Caki2 (cell line): ENCODE measurements at regions not wholly inside any gene's neighbourhood (a gene's known extent, or its start where the extent isn't known, plus 50 kb on each side); places are given as distances from the start of the nearest gene placed in this dataset.
A peak's percentile ranks its signal among the peaks of the same experiment; 100 is the strongest.

Experiments
- DNase-seq: peaks from one replicate; pipeline ENCODE4 v3.0.0-alpha.2; 2015; ENCODE audit warnings: low read depth
- in situ Hi-C: cut with HindIII; loops from 2 replicates; pipeline ENCODE4 v1.10.0; 2016; ENCODE audit warnings: low sequenced_read_pairs, low pct_unique_long_range_greater_than_20kb, mixed read lengths

DNA sequence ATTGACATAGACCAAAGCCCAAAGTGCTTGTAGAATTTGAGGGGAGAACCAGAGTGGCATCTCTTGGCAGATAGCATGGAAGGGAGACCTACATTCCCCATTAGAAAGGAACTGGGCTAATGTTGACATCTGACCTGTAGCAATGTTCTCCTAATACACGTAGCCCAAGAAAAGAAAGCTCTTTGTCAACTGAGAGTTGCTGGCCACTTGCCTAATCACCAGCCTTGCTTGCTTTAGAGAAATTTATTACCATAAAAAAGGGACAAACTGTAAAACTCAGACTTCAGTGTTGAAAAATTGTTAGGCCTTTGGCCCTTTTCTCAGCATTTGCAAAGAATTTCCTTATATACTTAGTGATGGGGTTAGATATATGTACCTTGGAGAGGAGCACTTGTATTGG is 777.5 kb downstream of the MAFB start:
- DNase-seq = no peak
- in situ Hi-C loops = no loop called here

DNA sequence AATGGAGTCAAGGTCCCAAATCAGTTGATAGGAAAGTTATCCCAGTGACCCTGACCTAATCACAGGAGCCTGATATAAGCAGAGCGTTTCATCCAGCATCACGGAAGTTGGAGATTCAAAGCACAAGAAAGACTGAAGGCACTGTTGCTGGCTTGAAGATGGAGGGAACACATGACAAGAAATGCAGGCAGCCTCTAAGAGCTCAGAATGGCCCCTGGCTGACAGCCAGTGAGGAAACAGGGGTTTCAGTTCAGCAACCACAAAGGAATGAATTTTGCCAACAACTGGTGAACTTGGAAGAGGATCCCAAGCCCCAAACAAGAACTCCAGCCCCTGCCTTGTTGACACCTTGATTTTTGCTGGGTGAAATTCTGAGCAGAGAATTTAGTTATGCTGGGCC is 778.5 kb downstream of the MAFB start:
- in situ Hi-C loops = no loop called here
- DNase-seq = no peak

DNA sequence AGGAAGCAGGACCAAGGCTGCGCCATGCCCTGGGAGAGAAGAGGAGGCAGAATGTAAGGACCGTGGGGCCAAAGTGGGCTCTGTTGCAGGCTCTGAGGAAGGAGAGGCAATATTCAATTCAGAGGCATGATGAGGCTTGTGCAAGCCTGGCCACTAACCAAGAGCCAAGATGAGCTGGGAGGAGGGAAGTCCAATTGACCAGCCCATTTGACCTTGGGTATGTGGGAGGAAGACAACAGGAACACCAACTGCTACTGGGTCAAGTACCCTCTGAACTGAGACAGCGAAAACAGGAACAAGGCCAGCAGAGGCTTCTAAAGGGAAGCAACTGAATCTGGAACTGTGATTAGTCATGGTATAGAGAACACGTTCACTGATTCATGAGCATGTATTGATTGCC is 779.6 kb downstream of the MAFB start:
- in situ Hi-C loops = no loop called here
- no peak for DNase-seq

DNA sequence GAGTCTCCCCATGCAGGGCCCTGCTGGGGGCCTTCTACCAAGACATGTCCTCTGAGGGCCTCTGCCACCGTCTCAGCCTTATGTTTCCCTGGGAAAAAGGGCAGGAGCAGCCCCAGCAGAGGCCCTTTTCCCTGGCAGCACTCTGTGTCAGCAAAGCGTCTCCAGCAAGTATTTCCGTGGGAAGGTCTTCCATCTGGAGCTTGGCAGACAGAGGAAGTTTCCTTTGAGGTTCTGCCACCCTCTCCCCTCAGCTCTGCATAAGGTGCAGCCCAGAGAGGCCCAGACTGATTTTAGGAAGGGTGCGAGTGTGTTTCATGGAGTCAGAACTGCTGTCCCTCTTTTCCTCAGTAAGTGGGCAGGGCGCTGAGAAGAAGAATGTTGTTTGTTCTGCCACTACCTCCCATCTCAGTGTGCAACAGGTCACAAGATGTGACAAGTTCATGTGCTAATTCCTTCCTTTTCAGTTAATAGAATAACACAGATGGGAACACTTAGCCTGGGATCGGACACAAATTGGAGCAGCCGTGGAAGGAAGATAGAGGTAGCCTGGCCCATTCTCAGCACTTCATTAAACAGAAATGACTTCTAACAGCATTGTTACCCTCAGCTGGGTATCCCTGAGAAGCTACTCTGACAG is 784.4 kb downstream of the MAFB start:
- no peak for DNase-seq
- in situ Hi-C loops = no loop called here

DNA sequence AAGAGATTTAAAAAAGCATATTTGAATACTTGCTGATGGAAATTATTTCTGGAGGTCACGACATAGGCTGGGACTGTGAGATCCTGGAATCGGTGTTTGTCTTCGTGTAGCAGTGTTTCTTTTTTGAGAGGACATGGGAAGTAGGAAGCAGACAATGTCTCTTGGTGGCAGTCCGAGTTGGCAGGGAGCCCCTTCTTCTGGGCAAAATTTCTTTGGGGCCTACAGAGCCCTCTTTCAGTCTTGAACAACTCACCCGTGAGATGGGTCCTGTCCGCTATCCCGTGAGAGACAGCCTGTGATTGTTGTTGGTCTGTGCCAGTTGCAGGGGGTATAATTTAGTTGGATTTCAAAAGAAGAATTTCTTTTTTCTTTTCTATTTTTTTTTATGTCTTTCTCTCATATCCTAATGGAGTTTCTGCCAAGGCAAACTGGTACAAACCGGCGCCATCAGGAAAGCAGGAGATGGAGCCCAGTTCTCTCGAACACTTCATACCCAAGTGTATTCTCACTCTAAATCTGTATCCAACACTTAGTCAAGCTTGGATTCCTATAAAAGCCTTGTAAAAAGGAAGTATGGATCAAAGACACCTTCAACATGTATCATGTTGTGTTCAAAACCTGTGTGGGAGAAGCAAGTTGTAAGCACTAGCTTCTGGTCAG is 785.1 kb downstream of the MAFB start:
- no peak for DNase-seq
- in situ Hi-C loops = no loop called here

DNA sequence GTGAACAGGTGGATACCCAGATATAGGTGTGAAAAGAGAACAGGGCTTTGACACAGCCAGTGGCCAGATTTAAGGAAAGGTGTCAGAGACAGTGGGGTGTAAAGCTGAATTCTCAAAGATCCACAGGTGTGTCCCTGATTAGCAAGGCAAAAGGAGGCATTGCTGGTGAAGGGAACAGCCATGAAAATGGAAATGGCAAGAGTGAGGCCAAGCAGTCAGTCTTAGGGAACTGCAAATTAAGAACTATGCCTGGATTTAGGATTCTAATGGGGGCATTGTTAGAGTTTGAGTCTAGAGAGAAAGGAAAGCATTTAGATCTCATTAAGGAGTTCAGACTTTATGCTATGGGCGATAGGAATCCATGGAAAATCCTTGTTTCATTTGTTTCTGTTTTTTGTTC is 789.2 kb downstream of the MAFB start:
- in situ Hi-C loops = no loop called here
- DNase-seq = no peak

DNA sequence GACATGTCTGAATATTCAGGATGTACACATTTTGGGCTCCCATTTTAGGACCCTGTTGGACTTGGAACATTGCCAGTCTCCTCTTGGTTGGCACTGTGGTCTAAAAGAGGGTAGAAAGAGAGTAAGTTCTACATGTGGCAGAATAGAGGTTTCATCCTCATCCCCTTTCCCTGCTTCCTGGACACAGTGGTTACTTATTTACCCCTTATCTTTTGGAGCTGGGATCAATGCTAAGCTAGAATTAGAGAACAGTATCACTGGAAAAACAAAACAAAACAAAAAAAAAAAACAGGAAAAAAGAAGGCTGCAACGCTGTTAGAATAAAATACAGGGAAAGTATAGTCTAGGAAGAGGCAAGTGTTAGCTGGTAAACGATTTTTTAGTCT is 790.6 kb downstream of the MAFB start:
- in situ Hi-C loops = no loop called here
- no peak for DNase-seq

DNA sequence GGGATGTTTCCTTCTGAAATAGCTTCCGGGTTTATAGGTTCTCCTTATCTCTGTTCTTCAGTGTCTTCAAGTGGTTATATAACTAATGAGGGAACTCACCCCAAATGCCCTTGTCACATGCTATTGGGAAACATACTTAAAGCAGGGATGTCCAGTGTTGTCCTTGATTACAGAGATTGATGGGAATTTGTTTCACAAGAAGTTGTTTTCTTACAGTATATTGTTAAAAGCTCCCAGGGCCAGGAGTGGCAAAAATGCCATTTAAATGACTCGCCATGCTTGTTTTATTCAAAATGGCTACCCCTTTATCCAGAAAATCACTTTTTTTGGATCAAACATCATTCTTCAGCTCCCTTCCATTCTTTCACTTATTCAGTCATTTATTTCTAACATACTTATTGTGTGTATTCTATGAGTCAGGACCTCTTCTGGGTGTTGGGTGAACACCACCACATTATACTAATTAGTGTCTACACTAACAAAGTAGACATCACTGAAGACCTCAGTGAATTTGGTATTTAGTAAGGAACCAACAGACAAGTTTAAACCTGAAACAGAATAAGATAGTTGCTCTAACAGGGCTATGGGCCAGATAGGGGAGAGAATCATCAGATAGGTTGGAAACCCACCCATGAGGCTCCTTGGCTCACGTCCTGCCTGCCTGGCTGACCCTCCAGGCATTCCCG is 791.1 kb downstream of the MAFB start:
- DNase-seq = no peak
- in situ Hi-C loops = no loop called here

DNA sequence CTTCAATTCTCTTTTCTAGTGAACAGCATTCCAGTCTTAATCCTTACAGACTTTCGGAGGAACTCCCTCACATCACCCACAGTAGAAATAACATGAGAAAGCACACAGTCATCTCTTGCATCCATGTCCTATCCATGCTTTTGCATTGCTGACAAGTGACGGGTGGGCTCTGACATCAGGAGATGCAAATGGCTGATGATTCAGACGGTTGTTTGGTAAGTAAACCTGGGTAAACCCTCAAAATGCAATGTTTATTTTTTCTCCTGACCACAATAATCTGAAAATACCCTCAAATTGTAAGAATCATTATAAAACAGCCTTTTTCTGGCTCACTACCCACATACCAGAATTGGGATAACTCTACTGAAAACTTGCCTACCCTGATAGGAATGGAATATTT is 792.0 kb downstream of the MAFB start:
- no peak for DNase-seq

DNA sequence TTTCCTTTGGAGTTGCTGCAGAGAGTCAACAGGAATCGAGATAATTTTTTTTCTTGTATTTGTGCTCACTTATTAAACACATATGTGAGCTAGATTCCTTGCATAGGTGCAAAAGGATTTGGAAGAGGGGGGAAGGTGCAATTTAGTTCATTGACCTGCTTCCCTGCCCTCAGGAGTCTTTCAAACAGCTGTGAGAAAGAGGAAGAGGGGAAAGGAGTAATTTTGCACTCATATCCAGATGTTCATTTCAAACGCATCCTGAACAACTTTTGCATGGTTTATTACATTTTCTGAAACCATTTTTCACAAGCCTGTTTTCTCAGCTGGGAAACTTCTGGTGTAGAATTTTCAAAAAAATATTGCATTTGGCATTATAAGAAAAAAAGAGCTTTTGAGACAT is 795.0 kb downstream of the MAFB start:
- in situ Hi-C loops = no loop called here

More for the DNA sequence above, 792.0 kb downstream of the MAFB start:
- in situ Hi-C loops = no loop called here

DNA sequence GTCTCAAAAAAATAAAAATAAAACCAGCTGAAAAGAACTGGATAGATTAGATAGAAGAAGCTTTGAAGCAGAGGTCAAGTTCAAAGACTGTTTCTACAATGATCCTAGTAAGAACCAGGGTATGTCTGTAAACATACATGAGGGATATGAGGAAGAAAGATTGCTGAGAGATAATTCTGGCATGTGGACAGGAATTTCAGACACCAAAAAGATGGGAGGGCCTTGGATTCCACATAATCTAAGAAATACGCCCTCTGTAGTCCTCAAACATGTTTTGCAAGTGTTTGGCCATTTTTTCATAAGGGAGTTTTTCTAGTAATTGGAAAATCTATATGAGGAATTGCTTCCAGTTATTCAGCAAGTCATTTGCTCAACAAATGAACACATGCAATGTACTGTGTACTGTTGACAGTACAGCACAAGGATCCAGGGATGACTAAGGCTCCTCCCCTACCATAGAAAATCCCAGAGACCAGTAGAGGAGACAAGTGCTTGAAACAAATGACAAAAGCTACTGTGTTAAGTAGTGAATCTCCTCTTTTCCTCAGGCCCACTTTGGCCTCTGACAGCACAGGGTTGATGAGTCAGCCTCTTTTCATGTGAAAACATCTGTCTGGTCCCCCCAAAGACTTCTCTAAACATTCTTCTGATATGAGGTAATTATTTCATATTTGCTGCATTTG is 795.9 kb downstream of the MAFB start:
- no peak for DNase-seq
- in situ Hi-C loops = no loop called here

More for the DNA sequence above, 795.0 kb downstream of the MAFB start:
- no peak for DNase-seq

DNA sequence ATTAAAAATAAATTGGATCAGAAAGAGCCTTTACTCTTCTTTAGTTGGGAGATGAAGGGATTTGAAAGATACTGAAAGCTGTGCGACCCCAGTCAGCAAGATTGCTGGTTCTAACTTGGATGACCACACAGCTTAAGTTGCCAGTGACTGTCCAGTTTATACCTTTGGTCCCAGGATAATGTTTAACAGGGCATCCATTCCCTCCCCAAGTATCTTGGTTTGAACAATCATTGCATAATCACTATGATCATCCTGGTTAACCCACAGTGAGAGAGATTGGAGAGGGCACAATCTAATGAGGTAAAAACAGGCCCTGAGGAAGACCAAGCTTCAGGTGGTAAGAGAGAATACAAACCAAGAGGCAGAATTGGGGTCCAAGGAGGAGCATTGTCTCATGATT is 798.3 kb downstream of the MAFB start:
- DNase-seq = no peak
- in situ Hi-C loops = no loop called here

DNA sequence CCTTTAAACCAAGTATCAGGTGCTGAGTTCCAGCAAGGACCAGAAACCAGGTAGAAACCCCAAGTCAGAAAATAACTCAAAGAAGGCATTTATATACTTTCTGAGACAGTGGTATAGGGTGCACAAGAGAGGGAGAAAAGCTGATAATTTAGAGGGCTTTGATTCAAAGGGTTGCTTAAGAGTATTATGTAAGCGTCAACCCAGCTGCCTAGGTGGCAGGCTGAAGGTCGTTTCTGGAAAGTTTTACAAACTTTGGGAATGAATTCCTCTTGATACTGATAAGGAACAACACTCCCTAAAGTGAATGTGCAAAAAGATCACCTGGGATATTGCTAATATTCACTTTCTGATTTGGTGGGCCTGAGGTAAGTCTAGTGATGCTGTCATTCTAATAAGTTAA is 800.7 kb downstream of the MAFB start:
- in situ Hi-C loops = no loop called here
- no peak for DNase-seq

DNA sequence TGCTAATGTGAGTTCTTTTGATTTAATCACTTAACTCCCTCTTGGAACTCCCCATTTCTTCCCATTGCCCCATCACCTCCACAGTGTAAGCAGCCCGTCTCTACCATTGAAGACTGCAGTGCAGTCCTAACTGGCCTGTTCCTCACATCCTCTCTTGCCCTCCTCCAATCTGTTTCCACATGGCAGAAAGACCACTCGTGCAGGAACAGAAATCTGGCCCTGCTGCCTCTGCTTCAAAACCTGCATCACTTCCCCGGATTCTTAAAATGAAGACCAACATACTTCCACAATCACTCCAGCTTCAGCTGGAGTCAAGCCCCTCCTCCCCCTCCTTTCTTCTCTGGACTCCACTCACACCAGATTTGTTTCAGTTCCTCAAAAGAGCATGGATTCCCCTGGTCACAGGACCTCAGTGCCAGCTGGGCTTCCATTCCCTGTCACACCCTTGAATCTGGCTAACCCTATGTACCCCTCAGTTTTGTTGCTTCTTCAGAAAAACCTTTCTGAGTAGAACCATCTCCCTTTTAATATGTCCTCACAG is 802.3 kb downstream of the MAFB start:
- no peak for DNase-seq
- in situ Hi-C loops = no loop called here

DNA sequence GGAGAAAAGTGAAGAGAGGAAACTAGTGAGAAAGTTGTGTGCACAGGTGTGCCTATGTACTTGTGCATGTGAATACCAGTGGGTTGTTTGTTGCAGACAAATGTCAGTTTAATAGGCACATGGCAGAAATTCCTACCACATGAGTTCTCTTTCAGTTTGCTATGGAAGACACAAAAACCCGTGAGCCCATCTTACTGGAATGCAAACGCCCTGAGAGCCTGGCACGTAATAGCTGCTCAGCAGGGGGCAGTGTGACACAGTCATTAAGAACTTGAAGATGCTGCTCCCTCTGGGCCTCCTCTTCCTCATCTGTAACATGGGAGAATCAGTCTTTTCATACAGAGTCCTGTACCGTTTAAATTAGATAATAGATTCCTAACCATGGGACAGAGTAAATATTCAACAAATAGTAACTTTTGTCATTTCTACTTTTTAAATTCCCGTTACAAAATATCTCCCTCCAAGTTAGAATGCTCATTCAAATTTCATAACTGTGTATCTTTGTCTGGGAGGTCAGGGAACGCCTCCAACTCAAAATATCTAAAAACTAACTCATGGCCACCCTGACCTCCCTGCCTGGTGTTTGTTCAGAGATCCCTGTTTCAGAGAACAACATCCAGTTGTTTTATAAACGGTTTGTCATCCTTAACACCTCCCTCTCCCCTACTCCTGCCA is 802.9 kb downstream of the MAFB start:
- in situ Hi-C loops = no loop called here
- DNase-seq = peak; percentile 13

DNA sequence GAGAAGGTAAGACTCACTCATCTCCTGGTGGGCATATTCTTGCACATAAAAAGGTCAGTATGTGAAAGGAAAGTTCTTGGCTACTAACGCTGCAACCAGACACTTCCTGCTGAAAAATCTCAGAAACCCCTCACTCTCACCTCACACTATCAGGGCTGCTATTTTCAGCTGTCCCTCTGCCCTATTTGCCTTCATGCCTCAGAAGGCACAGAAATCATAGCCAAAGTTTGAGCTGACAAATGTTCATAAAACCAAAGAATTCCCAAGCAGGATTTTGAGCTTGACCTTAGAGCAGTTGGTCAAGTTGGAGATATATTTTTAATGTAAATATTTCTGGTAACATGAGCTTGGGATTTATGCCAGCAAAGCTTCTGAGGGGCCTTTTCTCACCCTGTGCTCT is 806.2 kb downstream of the MAFB start:
- in situ Hi-C loops = no loop called here
- no peak for DNase-seq

DNA sequence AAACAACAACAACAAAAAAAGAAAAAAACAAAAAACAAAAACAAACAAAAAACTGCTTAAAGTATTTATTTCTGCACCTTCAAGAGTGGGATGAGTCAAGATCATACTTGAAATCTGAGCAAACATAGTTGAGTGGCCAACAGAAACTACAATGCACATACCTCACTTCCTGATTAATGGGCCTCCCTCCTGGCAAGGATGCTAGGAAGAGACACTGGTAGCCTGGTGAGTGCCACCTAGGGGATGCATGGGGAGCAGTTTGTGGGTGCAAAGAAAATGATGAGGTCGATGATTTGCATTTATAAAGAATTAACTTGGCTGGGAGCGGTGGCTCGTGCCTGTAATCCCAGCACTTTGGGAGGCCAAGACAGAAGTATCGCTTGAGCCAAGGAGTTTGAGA is 808.1 kb downstream of the MAFB start:
- in situ Hi-C loops = no loop called here
- DNase-seq = no peak

DNA sequence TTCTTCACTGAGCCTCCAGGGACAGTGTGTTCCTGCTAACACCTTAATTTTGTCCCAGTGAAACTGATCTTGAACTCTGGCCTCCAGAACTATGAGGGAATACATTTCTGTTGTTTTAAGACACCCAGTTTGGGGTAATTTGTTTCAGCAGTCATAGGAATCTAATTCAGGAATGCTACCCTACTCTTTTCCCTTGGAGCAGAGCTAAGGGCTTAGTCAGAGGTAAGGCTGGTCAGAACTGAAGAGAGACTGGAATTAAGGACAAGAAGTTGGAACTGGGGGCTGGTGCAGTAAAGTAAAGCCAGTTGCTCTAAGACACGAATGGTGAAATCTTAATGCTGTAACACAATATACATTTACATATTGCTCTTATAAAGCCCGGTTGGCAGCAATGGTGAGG is 809.7 kb downstream of the MAFB start:
- in situ Hi-C loops = no loop called here
- no peak for DNase-seq

DNA sequence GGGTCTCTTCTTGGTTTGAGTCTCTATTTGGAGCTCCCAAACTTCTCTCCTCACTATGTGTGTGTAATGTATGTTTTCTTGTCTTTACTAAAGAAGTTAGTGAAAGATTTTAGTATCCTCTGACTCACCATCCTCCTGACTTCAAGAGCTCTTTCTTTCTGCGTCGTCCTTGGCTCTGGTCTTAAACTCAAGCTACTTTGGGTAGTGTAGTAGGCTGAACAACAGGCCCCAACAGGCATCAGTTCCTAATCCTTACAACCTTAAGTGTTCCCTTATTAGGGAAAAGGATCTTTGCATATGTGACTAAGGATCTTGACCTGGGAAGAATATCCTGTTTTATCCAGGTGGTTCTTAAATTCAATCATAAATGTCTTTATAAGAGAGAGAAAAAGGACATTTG is 810.2 kb downstream of the MAFB start:
- DNase-seq = no peak
- in situ Hi-C loops = no loop called here
